Skeletal muscle tissue (tissue), 3 donors: ENCODE measurements at regions not wholly inside any gene's neighbourhood (a gene's known extent, or its start where the extent isn't known, plus 50 kb on each side); places are given as distances from the start of the nearest gene placed in this dataset.

ENCODE experiments used
- H3K27ac ChIP-seq: one replicate; pipeline ENCODE4 v1.7.0; 2013; ENCODE audit warnings: mild to moderate bottlenecking, low read depth, low read length, inconsistent platforms
- H3K27me3 ChIP-seq, 3 donors: one replicate each; pipeline ENCODE4 v1.7.0; 2013; ENCODE audit warnings: low read length in 3 of 3; ENCODE audit not compliant: control insufficient read depth in 3 of 3, insufficient read depth in 3 of 3
- H3K36me3 ChIP-seq, 3 donors: one replicate each; pipeline ENCODE4 v1.7.0; 2013; ENCODE audit warnings: low read length in 3 of 3; ENCODE audit not compliant: control insufficient read depth in 3 of 3, insufficient read depth in 3 of 3
- H3K4me1 ChIP-seq, 3 donors: one replicate each; pipeline ENCODE4 v1.7.0; 2013; ENCODE audit warnings: low read length in 3 of 3, mild to moderate bottlenecking in 3 of 3; ENCODE audit not compliant: control insufficient read depth in 3 of 3, insufficient read depth in 3 of 3
- H3K4me3 ChIP-seq, 3 donors: one replicate each; pipeline ENCODE4 v1.7.0; 2013; ENCODE audit warnings: low read length in 3 of 3
- H3K9ac ChIP-seq, 3 donors: one replicate each; pipeline ENCODE4 v1.7.0; 2013; ENCODE audit warnings: low read length in 3 of 3, mild to moderate bottlenecking in 3 of 3, moderate library complexity in 2 of 3, low read depth in 1 of 3
- H3K9me3 ChIP-seq, 3 donors: one replicate each; pipeline ENCODE4 v1.7.0; 2013; ENCODE audit warnings: low read length in 3 of 3; ENCODE audit not compliant: control insufficient read depth in 3 of 3
- donor health status: Osteomylitis.

GRCh38 chr6:140976806-140977205, 1155.9 kb upstream of the GJE1 start:
- Histone ChIP-seq H3K9ac (no peak overlapping the region), H3K4me1 (peaks cover 4 to 8% (median 4%) of the 10 kb centered on the region in 3 donors), H3K9me3 (no peaks in the 10 kb centered on the region), H3K4me3 (no peak overlapping the region), H3K36me3 (no peaks in the 10 kb centered on the region), H3K27me3 (no peaks in the 10 kb centered on the region), H3K27ac (no peak overlapping the region)

GRCh38 chr6:140970485-140970884, 1162.2 kb upstream of the GJE1 start:
- Histone ChIP-seq H3K36me3 (no peaks in the 10 kb centered on the region), H3K27me3 (no peaks in the 10 kb centered on the region), H3K4me1 (no peaks in the 10 kb centered on the region), H3K27ac (no peak overlapping the region), H3K9me3 (no peaks in the 10 kb centered on the region), H3K4me3 (no peak overlapping the region), H3K9ac (no peak overlapping the region)

DNA sequence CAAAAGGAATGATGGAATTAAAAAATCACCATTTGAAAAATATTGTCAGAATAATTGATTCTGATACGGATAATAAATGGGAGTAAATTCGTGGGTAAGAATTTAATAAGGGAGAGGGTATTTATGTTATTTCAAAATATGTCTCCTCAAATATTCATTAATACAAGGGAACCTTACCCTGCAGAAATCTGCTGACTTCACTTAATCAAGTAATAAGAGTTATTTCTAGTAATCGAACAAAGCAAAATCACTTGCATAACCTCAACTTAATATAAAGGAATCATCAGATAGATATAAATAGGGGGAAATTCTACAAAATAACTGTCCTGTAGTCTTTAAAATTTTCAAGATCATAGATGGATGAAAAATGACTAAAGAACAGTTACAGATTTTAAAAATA, 1164.7 kb upstream of the GJE1 start:
- Histone ChIP-seq H3K27me3 (no peaks in the 10 kb centered on the region), H3K9ac (no peak overlapping the region), H3K4me1 (no peaks in the 10 kb centered on the region), H3K4me3 (no peak overlapping the region), H3K27ac (no peak overlapping the region), H3K36me3 (no peaks in the 10 kb centered on the region), H3K9me3 (no peaks in the 10 kb centered on the region)

DNA sequence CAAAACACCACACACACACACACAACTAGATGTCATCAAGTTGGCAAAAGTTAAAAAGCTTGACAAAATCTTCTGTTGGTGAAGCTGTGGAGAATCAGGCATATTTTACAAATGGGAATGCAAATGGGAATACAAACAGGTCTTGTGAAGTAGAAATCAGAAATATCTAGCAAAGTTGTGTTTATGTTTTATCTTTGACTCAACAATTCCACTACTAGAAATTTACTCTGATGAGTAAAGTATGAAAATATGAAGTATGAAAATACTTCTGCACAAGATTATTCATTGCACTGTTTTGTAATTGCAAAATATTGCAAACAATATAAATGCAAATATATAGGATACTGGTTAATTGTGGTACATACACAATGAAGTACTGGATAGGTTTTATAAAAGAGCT, 1166.0 kb upstream of the GJE1 start:
- H3K4me1 ChIP-seq: no peaks in the 10 kb centered on the region
- no peaks in the 10 kb centered on the region for H3K9me3 ChIP-seq
- H3K27me3 ChIP-seq: no peaks in the 10 kb centered on the region
- no peak overlapping the region for H3K4me3 ChIP-seq
- H3K9ac ChIP-seq: no peak overlapping the region
- H3K36me3 ChIP-seq: no peaks in the 10 kb centered on the region
- H3K27ac ChIP-seq: no peak overlapping the region

GRCh38 chr6:140960566-140960965, 1172.2 kb upstream of the GJE1 start:
- Histone ChIP-seq H3K27ac (no peak overlapping the region), H3K9me3 (no peaks in the 10 kb centered on the region), H3K4me3 (no peak overlapping the region), H3K4me1 (no peaks in the 10 kb centered on the region), H3K36me3 (no peaks in the 10 kb centered on the region), H3K27me3 (no peaks in the 10 kb centered on the region), H3K9ac (no peak overlapping the region)

- Histone ChIP-seq H3K9ac (no peak overlapping the region), H3K27me3 (no peaks in the 10 kb centered on the region), H3K4me1 (no peaks in the 10 kb centered on the region), H3K4me3 (no peak overlapping the region), H3K27ac (no peak overlapping the region), H3K9me3 (no peaks in the 10 kb centered on the region), H3K36me3 (no peaks in the 10 kb centered on the region)
Observed at GRCh38 chr6:140957386-140957785, 1175.3 kb upstream of the GJE1 start.

DNA sequence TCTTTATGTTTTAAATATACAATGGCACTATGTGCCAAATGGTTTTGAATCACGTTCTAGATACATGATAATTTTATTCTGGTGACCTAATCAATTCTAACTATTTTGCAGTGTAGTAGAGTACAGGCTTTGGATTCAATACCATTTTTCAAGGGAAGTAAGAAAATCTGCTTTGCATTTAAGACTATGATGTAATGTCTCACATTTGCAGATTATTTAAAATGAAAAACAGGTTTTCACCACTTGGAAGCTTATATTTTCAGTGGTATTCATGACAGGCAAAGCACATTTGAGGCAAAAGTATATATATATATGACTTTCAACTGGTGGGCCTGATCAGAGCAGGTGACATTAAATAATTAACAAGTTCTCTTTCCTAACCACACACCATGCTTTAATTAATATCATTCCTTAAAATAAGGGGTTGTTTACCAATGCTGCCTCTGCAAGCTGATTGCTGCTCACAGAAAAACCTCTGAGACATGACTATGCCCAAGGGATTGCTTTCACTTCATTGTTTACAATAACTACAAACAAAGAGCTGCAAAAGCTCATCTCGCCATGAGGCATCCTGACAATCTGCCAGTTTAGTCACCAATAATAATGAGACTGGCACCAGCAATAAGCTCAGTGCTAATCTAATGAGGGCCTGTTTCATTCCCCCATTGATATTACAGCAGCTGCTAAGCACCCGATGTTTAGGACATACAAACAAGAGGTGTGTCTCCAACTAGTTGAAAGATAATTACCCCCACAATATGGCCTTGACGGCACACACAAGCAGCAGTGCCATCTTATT, 1176.0 kb upstream of the GJE1 start:
- no peaks in the 10 kb centered on the region for H3K4me1 ChIP-seq
- no peak overlapping the region for H3K9ac ChIP-seq
- no peak overlapping the region for H3K27ac ChIP-seq
- H3K27me3 ChIP-seq: no peaks in the 10 kb centered on the region
- no peaks in the 10 kb centered on the region for H3K36me3 ChIP-seq
- H3K4me3 ChIP-seq: no peak overlapping the region
- no peaks in the 10 kb centered on the region for H3K9me3 ChIP-seq

GRCh38 chr6:140940251-140940925, 1192.3 kb upstream of the GJE1 start:
- H3K27me3 ChIP-seq: no peaks in the 10 kb centered on the region
- H3K4me3 ChIP-seq: no peak overlapping the region
- H3K27ac ChIP-seq: no peak overlapping the region
- H3K9me3 ChIP-seq: no peaks in the 10 kb centered on the region
- H3K9ac ChIP-seq: no peak overlapping the region
- H3K4me1 ChIP-seq: no peaks in the 10 kb centered on the region
- no peaks in the 10 kb centered on the region for H3K36me3 ChIP-seq

DNA sequence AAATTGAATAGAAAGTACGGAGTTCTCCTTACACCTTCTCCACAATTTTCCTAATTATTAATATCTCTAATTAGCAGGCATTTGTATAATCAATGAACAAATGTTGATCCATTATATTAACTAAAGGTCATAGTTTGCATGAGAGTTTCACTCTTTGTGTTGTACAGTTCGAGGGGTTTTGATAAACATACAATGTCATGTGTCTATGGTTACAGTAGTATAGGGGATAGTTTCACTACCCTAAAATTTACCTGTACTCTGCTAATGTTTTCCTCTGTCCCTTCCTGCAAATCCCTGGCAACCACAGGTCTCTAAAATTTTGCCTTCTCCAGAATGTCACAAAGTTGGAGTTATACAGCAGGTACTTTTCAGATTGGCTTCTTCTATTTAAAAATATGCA, 1199.8 kb upstream of the GJE1 start:
- Histone ChIP-seq H3K9me3 (no peaks in the 10 kb centered on the region), H3K27me3 (no peaks in the 10 kb centered on the region), H3K36me3 (no peaks in the 10 kb centered on the region), H3K9ac (no peak overlapping the region), H3K4me1 (no peaks in the 10 kb centered on the region), H3K4me3 (no peak overlapping the region), H3K27ac (no peak overlapping the region)

GRCh38 chr6:140931581-140931980, 1201.1 kb upstream of the GJE1 start:
- Histone ChIP-seq H3K27ac (no peak overlapping the region), H3K36me3 (no peaks in the 10 kb centered on the region), H3K27me3 (no peaks in the 10 kb centered on the region), H3K4me3 (no peak overlapping the region), H3K9ac (no peak overlapping the region), H3K9me3 (no peaks in the 10 kb centered on the region), H3K4me1 (no peaks in the 10 kb centered on the region)
